CD4-positive, alpha-beta T cell treated with Interleukin-10 for 1 hour (primary cell): ENCODE measurements at regions not wholly inside any gene's neighbourhood (a gene's known extent, or its start where the extent isn't known, plus 50 kb on each side); places are given as distances from the start of the nearest gene placed in this dataset.
"Not testable (repeated sequence)": the region's sequence is repeated elsewhere in the genome, so short reads cannot be mapped to it uniquely, and the experiment has no call there.

ENCODE experiments used
- DNase-seq: peaks from one replicate; pipeline ENCODE4 v3.0.0-alpha.2; 2020

DNA sequence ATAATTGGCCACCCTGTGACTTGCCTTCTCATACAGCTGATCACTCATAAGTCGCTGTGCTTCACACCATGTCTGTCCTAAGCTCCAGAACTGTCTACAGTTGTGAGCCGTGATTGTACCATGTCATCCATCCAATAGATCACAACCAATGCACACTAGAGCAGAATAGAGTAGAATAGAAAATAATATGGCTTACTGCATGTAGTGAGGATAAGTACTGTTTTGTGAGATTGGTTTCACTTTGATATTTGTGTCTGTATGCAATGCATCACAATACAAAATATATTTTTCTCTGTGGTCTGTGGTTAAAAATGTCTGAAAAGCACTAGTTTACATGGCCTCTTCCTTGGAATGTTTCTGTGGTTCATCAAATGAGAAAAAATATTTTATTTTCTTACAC, 237.6 kb upstream of the PRKD1 start:
- no peak for DNase-seq

DNA sequence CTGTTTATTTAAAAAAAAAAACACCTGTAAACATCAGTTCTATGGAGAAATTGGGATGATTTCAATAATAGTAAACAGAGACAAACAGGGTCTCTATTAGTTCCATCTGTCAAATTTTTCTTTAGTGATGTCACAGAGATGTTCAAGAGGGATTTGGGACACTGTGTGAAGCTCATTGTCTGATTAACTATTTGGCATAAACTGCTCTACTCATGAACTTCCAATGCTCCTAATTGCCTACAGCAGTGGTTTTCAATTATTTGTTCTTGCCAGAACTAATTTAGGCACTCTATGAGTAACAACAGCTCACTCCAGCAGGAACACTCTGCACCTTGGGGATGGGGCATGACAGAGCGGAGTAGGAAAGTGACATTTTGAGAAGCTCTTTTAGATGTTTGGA, 250.1 kb upstream of the PRKD1 start:
- DNase-seq, result no peak

GRCh38 chr14:30179381-30180130, 251.9 kb upstream of the PRKD1 start:
- no peak for DNase-seq

- DNase-seq, result no peak
These were observed 252.6 kb upstream of the PRKD1 start for GRCh38 chr14:30180219-30180618.

DNA sequence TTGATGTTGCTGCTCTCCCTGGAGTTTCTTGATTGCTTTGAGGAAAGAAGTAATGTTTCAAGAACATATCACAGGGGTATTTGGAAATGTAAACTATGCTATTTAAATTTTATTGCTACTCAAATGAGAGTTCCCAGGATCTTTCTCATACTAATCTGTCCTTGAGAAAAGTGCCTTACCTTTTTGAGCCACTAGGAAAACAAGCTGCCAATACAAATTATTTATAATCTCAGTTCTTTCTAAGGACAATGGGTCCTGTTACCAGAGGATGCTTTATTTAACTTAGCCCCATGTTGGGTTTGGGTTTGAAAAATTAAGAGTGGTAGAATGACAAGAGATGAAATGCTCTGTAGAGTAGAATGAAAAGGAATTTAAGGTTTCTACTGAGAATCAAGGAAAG, 258.2 kb upstream of the PRKD1 start:
- no peak for DNase-seq

GRCh38 chr14:30191639-30192279, 264.1 kb upstream of the PRKD1 start:
- no peak for DNase-seq

- DNase-seq, result no peak
These were observed 265.5 kb upstream of the PRKD1 start for GRCh38 chr14:30193101-30193500.

DNA sequence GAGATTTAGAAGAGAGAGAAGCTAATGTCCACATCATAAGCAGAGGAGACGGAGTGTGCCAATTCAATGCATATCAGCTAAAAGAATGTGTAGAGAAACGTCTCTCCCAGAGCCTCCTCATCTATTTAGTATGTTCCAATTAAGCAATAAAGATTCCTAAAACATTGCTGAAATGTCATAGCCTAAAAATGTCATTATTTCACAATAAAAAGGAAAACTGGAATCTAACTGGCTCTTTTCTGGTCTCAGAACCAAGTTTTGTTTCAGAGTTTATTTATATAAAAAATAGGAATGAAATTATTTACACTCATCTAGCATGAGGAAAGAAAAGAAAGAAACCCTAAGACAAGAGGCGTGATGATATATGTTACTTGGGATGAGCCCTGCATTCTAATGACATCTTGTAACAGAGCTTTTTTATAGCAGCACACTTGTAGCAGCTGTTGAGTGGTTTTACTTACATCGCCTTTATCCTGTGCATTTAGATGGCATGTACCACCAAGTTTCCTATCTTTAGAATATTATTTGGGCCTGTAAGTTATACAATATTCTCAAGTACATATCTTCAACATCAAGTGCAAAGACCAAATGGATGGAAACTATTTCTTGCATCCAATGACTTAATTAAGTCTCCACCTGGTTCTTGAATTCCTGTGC, 266.3 kb upstream of the PRKD1 start:
- DNase-seq, result no peak

DNA sequence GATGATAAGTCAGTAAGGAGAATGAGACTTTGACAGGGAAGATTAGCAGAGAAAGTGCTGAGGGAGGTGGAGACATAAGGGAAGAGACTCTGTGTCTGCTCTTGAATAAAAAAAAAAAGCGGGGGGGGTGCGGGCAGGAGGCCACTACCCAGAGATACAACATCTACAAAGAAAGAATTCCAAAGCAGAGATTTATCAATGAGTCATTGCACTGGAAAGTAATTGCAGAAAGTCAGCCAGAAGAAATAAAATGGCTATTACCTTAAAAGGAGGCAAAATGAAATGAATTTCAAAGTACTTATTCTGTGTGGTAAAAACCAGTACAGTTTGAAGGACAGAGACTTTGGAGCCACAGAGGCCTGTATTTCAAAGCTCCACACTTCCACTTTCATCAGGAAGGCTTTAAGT, 267.1 kb upstream of the PRKD1 start:
- DNase-seq, result no peak

DNA sequence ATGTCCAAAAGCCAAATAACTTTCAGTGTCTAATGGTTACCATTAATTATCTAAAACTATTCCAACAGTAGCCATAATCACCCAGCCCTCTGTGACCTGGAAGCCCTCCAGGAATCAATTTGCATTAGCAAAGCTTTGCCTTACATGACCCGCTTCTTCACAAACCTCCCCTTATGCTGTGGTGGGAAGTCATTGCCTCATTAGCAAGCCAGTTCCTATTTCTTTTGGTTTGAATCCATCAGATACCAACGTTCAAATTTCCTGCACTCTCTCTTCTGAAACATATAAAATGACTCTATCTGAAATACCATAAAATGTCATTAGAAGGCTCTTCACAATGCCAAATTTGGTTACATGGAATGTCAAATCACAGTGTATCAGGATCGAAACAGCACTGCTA, 268.3 kb upstream of the PRKD1 start:
- DNase-seq, result no peak

DNA sequence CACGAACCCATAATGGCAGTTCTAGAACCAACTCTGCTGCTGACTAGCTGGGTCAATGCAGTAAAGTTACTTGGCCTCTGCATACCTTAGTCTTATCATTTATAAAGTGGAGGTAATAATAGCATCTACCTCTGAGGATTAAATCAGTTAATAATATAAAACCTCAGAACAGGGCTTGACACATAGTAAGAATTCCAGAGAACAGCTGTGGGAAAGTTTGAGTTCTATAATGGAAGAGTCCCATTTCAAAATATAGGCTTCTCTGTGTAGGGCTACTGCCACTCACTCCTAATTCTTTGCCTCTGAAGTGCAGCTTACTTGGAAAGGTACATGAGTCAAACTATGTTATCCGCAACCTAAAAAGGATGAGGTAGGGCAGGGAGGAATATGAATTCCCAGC, 269.2 kb upstream of the PRKD1 start:
- no peak for DNase-seq

GRCh38 chr14:30198720-30199119, 271.1 kb upstream of the PRKD1 start:
- not testable (repeated sequence) for DNase-seq

- no peak for DNase-seq
These were observed 276.9 kb upstream of the PRKD1 start for GRCh38 chr14:30204431-30204980.

- DNase-seq, result no peak
These were observed 281.5 kb upstream of the PRKD1 start for GRCh38 chr14:30209136-30209535.

- DNase-seq, result no peak
These were observed 283.0 kb upstream of the PRKD1 start for GRCh38 chr14:30210630-30211029.

- DNase-seq, result no peak
These were observed 283.7 kb upstream of the PRKD1 start for GRCh38 chr14:30211326-30211725.

DNA sequence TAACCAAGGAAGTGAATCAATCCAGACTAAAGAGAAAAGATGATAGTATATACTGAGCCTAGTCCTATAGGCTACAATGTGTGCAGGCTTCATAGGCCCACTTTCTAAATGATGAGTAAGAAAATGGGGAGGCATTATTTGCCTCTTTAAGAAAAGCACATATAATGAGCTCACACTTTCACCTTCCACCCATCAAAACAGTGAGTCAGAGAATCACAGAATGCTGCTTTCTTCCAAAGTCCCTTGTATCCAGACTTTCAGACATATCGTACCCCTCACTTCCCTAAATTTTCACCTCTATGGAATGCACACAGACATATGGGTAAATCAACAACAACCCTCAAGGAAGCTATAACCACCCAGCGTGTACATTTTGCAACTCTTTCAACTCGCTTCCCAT, 286.4 kb upstream of the PRKD1 start:
- no peak for DNase-seq

DNA sequence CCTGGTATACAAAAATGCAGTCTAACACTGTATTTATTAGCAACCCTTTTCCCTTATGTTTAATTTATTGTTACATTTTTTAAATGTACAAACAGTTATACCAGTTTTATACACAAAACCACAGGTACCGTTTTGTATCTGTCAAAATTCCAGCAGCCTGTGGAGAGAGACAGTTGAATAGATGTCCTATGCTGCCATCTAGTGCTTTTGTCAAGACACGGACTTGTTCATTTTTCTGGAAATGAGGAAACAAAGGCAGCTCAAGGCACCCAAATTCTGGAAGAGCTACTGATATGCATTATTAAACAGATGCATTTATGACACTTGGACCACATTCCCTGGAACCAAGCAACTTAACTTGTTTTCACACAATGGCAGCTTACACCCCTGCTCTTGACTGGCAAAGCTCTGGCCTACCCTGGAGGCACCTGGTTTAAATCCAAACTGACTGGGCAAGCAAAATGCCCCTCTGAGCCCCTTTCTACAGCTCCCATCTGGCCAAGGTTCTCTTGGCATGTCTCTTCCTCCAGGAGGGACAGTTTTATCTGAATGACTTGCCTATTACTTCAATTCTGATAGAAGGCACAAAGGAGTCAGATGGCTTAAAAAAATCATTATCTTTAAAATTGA, 286.9 kb upstream of the PRKD1 start:
- no peak for DNase-seq

DNA sequence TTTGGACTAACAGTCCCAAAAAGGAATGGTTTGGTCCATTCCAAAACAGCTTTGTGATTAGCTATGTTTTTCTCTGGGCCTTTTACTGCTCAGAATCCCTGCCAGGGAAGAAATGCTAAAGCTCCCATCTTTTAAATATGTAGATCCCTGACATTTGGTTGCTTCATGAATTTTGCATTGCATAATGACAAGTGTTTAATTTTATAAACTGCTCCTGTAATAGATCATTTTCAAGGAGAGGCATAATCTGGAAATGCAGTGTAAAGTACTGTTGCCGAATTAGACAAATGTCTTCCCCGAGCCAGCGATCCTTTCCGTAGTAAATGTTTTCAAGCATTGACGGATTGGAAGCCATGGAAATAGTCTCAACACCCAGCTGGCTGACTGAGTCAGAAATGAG, 291.3 kb upstream of the PRKD1 start:
- no peak for DNase-seq

- no peak for DNase-seq
These were observed 293.9 kb upstream of the PRKD1 start for GRCh38 chr14:30221546-30221945.

GRCh38 chr14:30223385-30223785, 295.7 kb upstream of the PRKD1 start:
- no peak for DNase-seq

DNA sequence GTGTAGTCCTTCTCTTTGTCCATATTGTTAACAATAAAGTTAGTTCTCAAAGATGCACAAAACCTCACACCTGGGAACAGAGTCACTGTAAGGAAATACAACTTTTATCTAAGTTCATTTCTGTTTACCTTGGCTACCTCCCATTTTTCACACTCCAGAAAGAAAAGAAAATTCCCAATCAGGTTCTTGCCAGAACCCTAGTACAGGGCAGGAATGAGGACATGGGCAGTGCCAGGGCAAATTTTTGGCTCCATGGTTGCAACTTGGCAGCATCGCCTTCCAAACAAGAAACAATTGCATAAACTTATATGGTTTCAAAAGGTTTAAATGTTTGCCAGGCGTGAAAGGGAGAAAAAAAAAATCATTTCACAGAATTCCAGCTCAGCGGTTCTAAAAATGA, 296.3 kb upstream of the PRKD1 start:
- DNase-seq, result no peak

- DNase-seq, result no peak
These were observed 297.5 kb upstream of the PRKD1 start for GRCh38 chr14:30225176-30225575.

DNA sequence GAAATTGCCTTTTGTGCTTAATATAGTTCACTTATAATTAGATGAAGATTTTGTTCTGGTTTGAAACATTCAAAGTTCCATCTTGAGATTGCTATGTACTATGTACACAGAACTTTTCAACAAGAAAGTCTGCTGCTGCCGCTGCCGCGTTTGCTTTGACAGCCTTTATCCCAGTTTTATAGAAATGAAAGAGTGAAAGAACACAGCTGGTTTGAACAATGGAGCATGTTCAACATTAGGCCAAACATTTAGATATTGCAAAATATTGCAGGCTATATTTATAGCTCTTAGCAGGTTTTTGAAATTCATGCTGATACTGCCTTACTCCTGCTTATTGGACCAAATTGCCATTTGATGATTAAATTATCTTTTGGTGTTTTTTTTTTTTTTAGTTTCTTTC, 299.8 kb upstream of the PRKD1 start:
- DNase-seq, result no peak
